GM12878 (cell line): ENCODE measurements at regions not wholly inside any gene's neighbourhood (a gene's known extent, or its start where the extent isn't known, plus 50 kb on each side); places are given as distances from the start of the nearest gene placed in this dataset.

Experiments used
- ATAC-seq: fragments of 200-7000 bp; cut with Tn5 transposase; 3 replicates; pipeline ENCODE4 v1.9.1; 2020; ENCODE audit warnings: mild to moderate bottlenecking, moderate library complexity
- BruUV-seq: library from RNA; stranded (reverse); fragments of 400-500 nt; replicated peaks from 2 replicates; lab custom pipeline; 2021; lab: Mats Ljungman, UMichigan
- CTCF ChIA-PET: fragments of 300-600 bp; sonication (Branson Sonifier 250); formaldehyde crosslinking; extraction: SDS; loops from one replicate; lab custom pipeline; 2021; ENCODE audit warnings: inconsistent platforms; lab: Yijun Ruan, JAX
- POLR2A ChIA-PET: fragments of 350-600 bp; formaldehyde crosslinking; extraction: SDS; loops from one replicate; lab custom pipeline; 2021; ENCODE audit warnings: inconsistent platforms; lab: Charles Lee
- RAD21 ChIA-PET: fragments of 300-600 bp; sonication (Branson Sonifier 250); formaldehyde crosslinking; loops from one replicate; lab custom pipeline; 2023; ENCODE audit warnings: antibody characterized with exemption; ENCODE audit not compliant: unreplicated experiment; lab: Charles Lee
- SMC1A ChIA-PET: fragments of 300-600 bp; sonication (Branson Sonifier 250); formaldehyde crosslinking; loops from one replicate; lab custom pipeline; 2023; ENCODE audit not compliant: unreplicated experiment, uncharacterized antibody; lab: Charles Lee
- DNase-seq: peaks from one replicate; pipeline ENCODE4 v3.0.0-alpha.2; 2011; ENCODE audit warnings: low read depth, low spot score
- FAIRE-seq: peaks from 3 replicates; lab custom pipeline; 2011; peaks lifted over from hg19 to GRCh38; lab: Jason Lieb, UNC
- H2AFZ ChIP-seq: 2 replicates; pipeline ENCODE4 v1.6.0; 2011; ENCODE audit warnings: low read depth, low read length, control low read depth; ENCODE audit not compliant: control insufficient read depth
- H3K27ac ChIP-seq: 2 replicates; pipeline ENCODE4 v1.5.1; 2011; ENCODE audit warnings: control low read depth; ENCODE audit not compliant: control insufficient read depth, insufficient read depth
- H3K27me3 ChIP-seq, 2 experiments: replicated peaks in 1 of 2; 2 replicates each; pipeline versions ENCODE4 v1.6.0 to v1.6.1; 2011; ENCODE audit warnings: low read length in 1 of 2; ENCODE audit not compliant: control insufficient read depth in 2 of 2, insufficient read depth in 2 of 2
- H3K36me3 ChIP-seq, 2 experiments: 2 replicates each; pipeline ENCODE4 v1.5.1; 2011; ENCODE audit warnings: low read length in 1 of 2; ENCODE audit not compliant: control insufficient read depth in 2 of 2, insufficient read depth in 2 of 2
- H3K4me1 ChIP-seq: 2 replicates; pipeline ENCODE4 v1.6.1; 2011; ENCODE audit warnings: mild to moderate bottlenecking, low read length, moderate library complexity, mixed read lengths; ENCODE audit not compliant: control insufficient read depth, insufficient read depth
- H3K4me2 ChIP-seq: 2 replicates; pipeline ENCODE4 v1.6.0; 2011; ENCODE audit warnings: control low read depth; ENCODE audit not compliant: control insufficient read depth, insufficient read depth
- H3K4me3 ChIP-seq: fragments of 200-600 bp; sonication (generic); 2 replicates; pipeline ENCODE4 v1.5.1; 2016
- H3K79me2 ChIP-seq: 2 replicates; pipeline ENCODE4 v1.6.0; 2011; ENCODE audit warnings: low read length; ENCODE audit not compliant: control insufficient read depth, insufficient read depth
- H3K9ac ChIP-seq: 2 replicates; pipeline ENCODE4 v1.8.0; 2011; ENCODE audit warnings: low read length, control low read depth, mixed read lengths; ENCODE audit not compliant: control insufficient read depth, insufficient read depth
- H3K9me3 ChIP-seq: replicated peaks from 3 replicates; pipeline ENCODE4 v1.5.1; 2011; ENCODE audit warnings: mild to moderate bottlenecking, low read length; ENCODE audit not compliant: control insufficient read depth, insufficient read depth
- H4K20me1 ChIP-seq: 2 replicates; pipeline ENCODE4 v1.6.0; 2011; ENCODE audit not compliant: control insufficient read depth, insufficient read depth
- ASH2L ChIP-seq: fragments of 300-600, 200-600 bp; sonication (generic); IDR thresholded peaks from 2 replicates; pipeline ENCODE4 v1.6.1; 2017; ENCODE audit warnings: low read depth, mild to moderate bottlenecking, borderline replicate concordance
- ATF2 ChIP-seq: IDR thresholded peaks from 2 replicates; pipeline ENCODE4 v1.6.1; 2012; ENCODE audit warnings: low read length, inconsistent platforms
- BRCA1 ChIP-seq: IDR thresholded peaks from 2 replicates; pipeline ENCODE4 v1.6.1; 2011; ENCODE audit warnings: low read depth, low read length, improper control_type of control experiment
- CBFB ChIP-seq: IDR thresholded peaks from 2 replicates; pipeline ENCODE4 v1.6.1; 2016; ENCODE audit warnings: antibody characterized with exemption, low read depth
- ELK1 ChIP-seq: IDR thresholded peaks from 2 replicates; pipeline ENCODE4 v1.6.1; 2012; ENCODE audit warnings: low read depth, low read length, improper control_type of control experiment
- IKZF2 ChIP-seq, 2 experiments: fragments of 450-650 bp; IDR thresholded peaks; 2 replicates each; pipeline ENCODE4 v1.6.1; 2017; ENCODE audit warnings: mild to moderate bottlenecking in 2 of 2, moderate library complexity in 2 of 2
- IRF5 ChIP-seq: fragments of 450-650 bp; IDR thresholded peaks from 2 replicates; pipeline ENCODE4 v1.6.1; 2017; ENCODE audit warnings: borderline replicate concordance
- MEF2B ChIP-seq: fragments of 450-650 bp; IDR thresholded peaks from 2 replicates; pipeline ENCODE4 v1.6.1; 2018; ENCODE audit warnings: mild to moderate bottlenecking, moderate library complexity; ENCODE audit not compliant: partially characterized antibody, poor library complexity, severe bottlenecking
- NR2C2 ChIP-seq: IDR thresholded peaks from 2 replicates; pipeline ENCODE4 v1.6.1; 2011; ENCODE audit warnings: borderline replicate concordance, low read depth; ENCODE audit not compliant: control insufficient read depth, insufficient read length
- PML ChIP-seq: IDR thresholded peaks from 2 replicates; pipeline ENCODE4 v1.6.1; 2012; ENCODE audit warnings: low read length, inconsistent platforms
- PRDM15 ChIP-seq: fragments of 450-650 bp; formaldehyde crosslinking; IDR thresholded peaks from 2 replicates; pipeline ENCODE4 v1.4.0; 2020; ENCODE audit warnings: mild to moderate bottlenecking, moderate library complexity
- RAD51 ChIP-seq: fragments of 450-650 bp; IDR thresholded peaks from 2 replicates; pipeline ENCODE4 v1.6.1; 2016; ENCODE audit warnings: moderate library complexity, mild to moderate bottlenecking, inconsistent platforms
- SIN3A ChIP-seq: IDR thresholded peaks from 2 replicates; pipeline ENCODE4 v1.6.1; 2012; ENCODE audit warnings: low read depth, low read length, improper control_type of control experiment
- STAT1 ChIP-seq: fragments of 450-650 bp; conservative IDR thresholded peaks from 2 replicates; pipeline ENCODE4 v1.6.1; 2014; ENCODE audit warnings: antibody characterized with exemption, mild to moderate bottlenecking
- SUPT20H ChIP-seq: IDR thresholded peaks from 2 replicates; pipeline ENCODE4 v1.6.1; 2011; ENCODE audit warnings: low read depth, mild to moderate bottlenecking, low read length, moderate library complexity, borderline replicate concordance; ENCODE audit not compliant: control insufficient read depth
- TARDBP ChIP-seq: IDR thresholded peaks from 2 replicates; pipeline ENCODE4 v1.6.1; 2016; ENCODE audit warnings: borderline replicate concordance
- YY1 ChIP-seq: IDR thresholded peaks from 2 replicates; pipeline ENCODE4 v1.6.1; 2011; ENCODE audit warnings: low read depth, mild to moderate bottlenecking, low read length
- ZNF274 ChIP-seq: IDR thresholded peaks from one replicate; pipeline ENCODE4 v1.8.0; 2011; ENCODE audit not compliant: insufficient read length, insufficient read depth
- in situ Hi-C: fragments of 300-500 bp; cut with MboI; formaldehyde crosslinking; loops from 9 replicates; pipeline ENCODE4 v1.14.3; 2018; ENCODE audit warnings: mixed read lengths
- intact Hi-C: fragments of 100-400 bp; cut with micrococcal nuclease; formaldehyde crosslinking; loops from one replicate; pipeline ENCODE4 v1.14.2; 2022; ENCODE audit not compliant: unreplicated experiment

- no peak for TF ChIP-seq PRDM15 (CRISPR knock-in tag)
- no peak for TF ChIP-seq NR2C2
- TF ChIP-seq CBFB = no peak
- no peak for TF ChIP-seq IKZF2 (IDR thresholded peaks at IDR 0.05)
- no peak for TF ChIP-seq STAT1
- no peak for TF ChIP-seq RAD51
These were observed 396.6 kb upstream of the GJE1 start (continued) for GRCh38 chr6:141736104-141736503.

- ChIA-PET CTCF (no interaction called here), POLR2A (no interaction called here), SMC1A (no interaction called here), RAD21 (no interaction called here)
- H3K4me1 ChIP-seq = no peaks in the 10 kb centered on the region
- TF ChIP-seq IRF5 (no peak), BRCA1 (no peak), MEF2B (no peak), ZNF274 (no peak), ATF2 (no peak), SUPT20H (no peak), CBFB (no peak), ELK1 (no peak), PML (no peak), YY1 (no peak), TARDBP (no peak), SIN3A (no peak), ASH2L (no peak)
- ATAC-seq = no peak
- no peaks in the 10 kb centered on the region for H4K20me1 ChIP-seq
- in situ Hi-C loops = no loop called here
- H3K9me3 ChIP-seq = no peaks in the 10 kb centered on the region
- H3K9ac ChIP-seq = no peak overlapping the region
- H2AFZ ChIP-seq = no peak overlapping the region
- intact Hi-C loops = no loop called here
- no peaks in the 10 kb centered on the region for H3K36me3 ChIP-seq
- no peaks in the 10 kb centered on the region for H3K79me2 ChIP-seq
- no TSS peak for BruUV-seq
- H3K4me2 ChIP-seq = no peak overlapping the region
- H3K4me3 ChIP-seq = no peak overlapping the region
- FAIRE-seq = no peak
- no peak for DNase-seq
- no peaks in the 10 kb centered on the region for H3K27me3 ChIP-seq
- H3K27ac ChIP-seq = no peak overlapping the region
These were observed 397.6 kb upstream of the GJE1 start for GRCh38 chr6:141735126-141735525.
